ENCODE measurements at regions not wholly inside any gene's neighbourhood (a gene's known extent, or its start where the extent isn't known, plus 50 kb on each side); places are given as distances from the start of the nearest gene placed in this dataset.

GRCh38 chr3:95254061-95254460, 1191.2 kb downstream of the NSUN3 start:
- in situ Hi-C loops (cut with MboI; ENCODE audit: low sequenced_read_pairs, unreplicated experiment) = no loop called here
- no peak for DNase-seq (ENCODE audit: low spot score)
- TF ChIP-seq CTCF (IDR thresholded peaks at IDR 0.05; ENCODE audit: borderline replicate concordance, control extremely low read depth, extremely low read depth, insufficient read depth, missing control alignments) = no peak

GRCh38 chr3:95254758-95255157, 1191.9 kb downstream of the NSUN3 start:
- DNase-seq (ENCODE audit: low spot score) = no peak
- TF ChIP-seq CTCF (IDR thresholded peaks at IDR 0.05; ENCODE audit: borderline replicate concordance, control extremely low read depth, extremely low read depth, insufficient read depth, missing control alignments) = no peak
- in situ Hi-C loops (cut with MboI; ENCODE audit: low sequenced_read_pairs, unreplicated experiment) = no loop called here

- in situ Hi-C loops (cut with MboI; ENCODE audit: low sequenced_read_pairs, unreplicated experiment) = no loop called here
- no peak for DNase-seq (ENCODE audit: low spot score)
- TF ChIP-seq CTCF (IDR thresholded peaks at IDR 0.05; ENCODE audit: borderline replicate concordance, control extremely low read depth, extremely low read depth, insufficient read depth, missing control alignments) = no peak
Measured at GRCh38 chr3:95265129-95265528, 1202.3 kb downstream of the NSUN3 start.

GRCh38 chr3:95271395-95271794, 1208.5 kb downstream of the NSUN3 start:
- no peak for DNase-seq (ENCODE audit: low spot score)
- no peak for TF ChIP-seq CTCF (IDR thresholded peaks at IDR 0.05; ENCODE audit: borderline replicate concordance, control extremely low read depth, extremely low read depth, insufficient read depth, missing control alignments)
- in situ Hi-C loops (cut with MboI; ENCODE audit: low sequenced_read_pairs, unreplicated experiment) = no loop called here

- in situ Hi-C loops (cut with MboI; ENCODE audit: low sequenced_read_pairs, unreplicated experiment) = no loop called here
- no peak for TF ChIP-seq CTCF (IDR thresholded peaks at IDR 0.05; ENCODE audit: borderline replicate concordance, control extremely low read depth, extremely low read depth, insufficient read depth, missing control alignments)
- no peak for DNase-seq (ENCODE audit: low spot score)
Measured at GRCh38 chr3:95272166-95272565, 1209.3 kb downstream of the NSUN3 start.

- in situ Hi-C loops (cut with MboI; ENCODE audit: low sequenced_read_pairs, unreplicated experiment) = no loop called here
- DNase-seq (ENCODE audit: low spot score) = no peak
- TF ChIP-seq CTCF (IDR thresholded peaks at IDR 0.05; ENCODE audit: borderline replicate concordance, control extremely low read depth, extremely low read depth, insufficient read depth, missing control alignments) = no peak
Measured at GRCh38 chr3:95272781-95273180, 1209.9 kb downstream of the NSUN3 start.

GRCh38 chr3:95277613-95278012, 1214.8 kb downstream of the NSUN3 start:
- in situ Hi-C loops (cut with MboI; ENCODE audit: low sequenced_read_pairs, unreplicated experiment) = no loop called here
- TF ChIP-seq CTCF (IDR thresholded peaks at IDR 0.05; ENCODE audit: borderline replicate concordance, control extremely low read depth, extremely low read depth, insufficient read depth, missing control alignments) = no peak
- DNase-seq (ENCODE audit: low spot score) = no peak
